NT2/D1 (cell line): ENCODE measurements at regions not wholly inside any gene's neighbourhood (a gene's known extent, or its start where the extent isn't known, plus 50 kb on each side); places are given as distances from the start of the nearest gene placed in this dataset.

Experiments
- SUZ12 ChIP-seq: IDR thresholded peaks from 2 replicates; pipeline ENCODE4 v1.6.1; 2011; ENCODE audit not compliant: insufficient read length, insufficient read depth; ENCODE audit errors: extremely low read depth
- YY1 ChIP-seq: IDR thresholded peaks from 2 replicates; pipeline ENCODE4 v1.6.1; 2011; ENCODE audit not compliant: insufficient read length, insufficient read depth
- ZNF274 ChIP-seq: IDR thresholded peaks from 2 replicates; pipeline ENCODE4 v1.6.1; 2011; ENCODE audit warnings: mild to moderate bottlenecking, low read depth, low read length

DNA sequence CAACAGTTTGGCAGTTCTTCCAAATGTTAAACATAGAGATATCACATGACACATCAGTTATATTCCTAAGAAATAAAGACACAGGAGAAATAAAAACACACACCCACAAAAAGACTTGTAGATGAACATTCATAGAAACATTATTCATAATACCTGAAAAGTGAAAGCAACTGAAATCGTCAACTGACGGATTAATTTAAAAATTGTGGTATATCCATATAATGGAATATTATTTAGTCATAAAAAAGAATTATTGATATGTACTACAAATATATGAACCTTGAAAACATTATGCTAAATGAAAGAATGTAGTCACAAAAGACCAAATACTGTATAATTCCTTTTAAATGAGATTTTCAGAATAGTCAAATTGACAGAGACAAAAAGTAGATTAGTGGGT, 330.2 kb upstream of the CD180 start:
- TF ChIP-seq YY1: no peak
- no peak for TF ChIP-seq ZNF274
- no peak for TF ChIP-seq SUZ12
